ENCODE measurements at regions not wholly inside any gene's neighbourhood (a gene's known extent, or its start where the extent isn't known, plus 50 kb on each side); places are given as distances from the start of the nearest gene placed in this dataset.

DNA sequence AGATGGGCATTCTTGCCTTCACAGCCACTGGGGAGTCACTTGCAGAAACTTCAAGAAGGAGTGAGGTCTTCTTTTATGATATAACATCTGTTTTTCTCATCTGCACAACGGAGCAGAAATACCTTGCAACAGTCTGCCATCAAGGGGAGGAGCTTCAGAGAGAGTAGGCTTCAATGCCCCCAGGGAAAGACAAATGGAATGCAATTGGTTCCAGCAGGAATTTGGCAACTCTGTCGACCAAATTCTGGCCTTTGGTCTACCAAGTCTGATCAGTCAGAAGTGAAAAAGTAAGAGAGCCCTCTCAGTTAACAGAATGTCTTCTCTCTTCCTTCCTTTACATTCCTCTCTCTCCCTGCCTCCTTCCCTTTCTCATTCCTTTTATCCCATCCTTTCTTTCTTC lies 229.3 kb downstream of the IDS start:
- TF ChIP-seq POLR2A (IDR thresholded peaks at IDR 0.05): no peak
- TF ChIP-seq CTCF (IDR thresholded peaks at IDR 0.05 in 4 of 5, conservative IDR thresholded peaks at IDR 0.05 in 1 of 5): no peak

All from gastrocnemius medialis (tissue), 4 donors.